H1 (cell line): ENCODE measurements at regions not wholly inside any gene's neighbourhood (a gene's known extent, or its start where the extent isn't known, plus 50 kb on each side); places are given as distances from the start of the nearest gene placed in this dataset.

Experiments
- CTCF ChIA-PET: fragments of 300-600 bp; sonication (Branson Sonifier 250); formaldehyde crosslinking; loops from one replicate; lab custom pipeline; 2021; ENCODE audit not compliant: partially characterized antibody; lab: Charles Lee
- POLR2A ChIA-PET: fragments of 300-600 bp; sonication (Branson Sonifier 250); formaldehyde crosslinking; loops from one replicate; lab custom pipeline; 2021; ENCODE audit warnings: inconsistent platforms; ENCODE audit not compliant: partially characterized antibody; lab: Charles Lee
- DNase-seq, 2 experiments: peaks; one replicate each; pipeline versions ENCODE4 v3.0.0 to v3.0.0-alpha.2; 2010 to 2022; ENCODE audit warnings: low spot score in 2 of 2, low read depth in 1 of 2, mixed read lengths in 1 of 2
- FAIRE-seq: peaks from 2 replicates; lab custom pipeline; 2011; peaks lifted over from hg19 to GRCh38; lab: Jason Lieb, UNC
- H2AFZ ChIP-seq: 2 replicates; pipeline ENCODE4 v1.8.1; 2012; ENCODE audit warnings: low read length, inconsistent platforms
- H2AK5ac ChIP-seq: 2 replicates; pipeline ENCODE4 v1.6.1; 2013; ENCODE audit warnings: low read depth, low read length
- H2BK120ac ChIP-seq: replicated peaks from 2 replicates; pipeline ENCODE3; 2013; ENCODE audit warnings: low read depth, low read length, inconsistent platforms
- H2BK12ac ChIP-seq: 2 replicates; pipeline ENCODE4 v1.6.1; 2013; ENCODE audit warnings: low read depth, low read length
- H2BK15ac ChIP-seq: 2 replicates; pipeline ENCODE4 v1.6.1; 2013; ENCODE audit warnings: low read length
- H2BK20ac ChIP-seq: 2 replicates; pipeline ENCODE4 v1.6.1; 2013; ENCODE audit warnings: low read length
- H2BK5ac ChIP-seq: 2 replicates; pipeline ENCODE4 v1.6.1; 2013; ENCODE audit warnings: low read depth, low read length
- H3K14ac ChIP-seq: 2 replicates; pipeline ENCODE4 v1.6.1; 2013; ENCODE audit warnings: inconsistent platforms; ENCODE audit not compliant: insufficient read length
- H3K18ac ChIP-seq: 2 replicates; pipeline ENCODE4 v1.6.1; 2013; ENCODE audit warnings: low read length; ENCODE audit errors: extremely low read depth
- H3K23ac ChIP-seq: 2 replicates; pipeline ENCODE4 v1.6.1; 2013; ENCODE audit warnings: inconsistent platforms; ENCODE audit not compliant: insufficient read length
- H3K23me2 ChIP-seq: 2 replicates; pipeline ENCODE4 v1.6.1; 2013; ENCODE audit warnings: low read depth, low read length
- H3K27ac ChIP-seq: 2 replicates; pipeline ENCODE4 v1.6.1; 2011; ENCODE audit warnings: low read depth, low read length, inconsistent platforms
- H3K27me3 ChIP-seq, 4 experiments: replicated peaks in 1 of 4; 1 replicate in 1 of 4; 2 replicates in 3 of 4; pipeline versions ENCODE4 v1.6.1 to v1.8.1; 2011 to 2013; ENCODE audit warnings: low read length in 3 of 4, mild to moderate bottlenecking in 3 of 4, inconsistent platforms in 2 of 4, mixed read lengths in 2 of 4, moderate library complexity in 1 of 4; ENCODE audit not compliant: control insufficient read depth in 3 of 4, insufficient read depth in 3 of 4; ENCODE audit errors: extremely low read depth in 1 of 4
- H3K36me3 ChIP-seq, 4 experiments: 2 replicates each; pipeline versions ENCODE4 v1.6.1 to v1.8.1; 2011 to 2013; ENCODE audit warnings: mild to moderate bottlenecking in 4 of 4, low read length in 3 of 4, moderate library complexity in 2 of 4, control low read depth in 1 of 4, inconsistent platforms in 1 of 4; ENCODE audit not compliant: insufficient read depth in 4 of 4, control insufficient read depth in 2 of 4
- H3K4ac ChIP-seq: replicated peaks from 2 replicates; pipeline ENCODE3; 2013; ENCODE audit warnings: low read length, low read depth, mixed read lengths, inconsistent platforms; ENCODE audit not compliant: insufficient read length
- H3K4me1 ChIP-seq, 4 experiments: replicated peaks in 1 of 4; 1 replicate in 1 of 4; 2 replicates in 3 of 4; pipeline versions ENCODE4 v1.6.1 to v1.8.1; 2011 to 2013; ENCODE audit warnings: low read length in 3 of 4, inconsistent platforms in 2 of 4, mixed read lengths in 1 of 4; ENCODE audit not compliant: insufficient read depth in 4 of 4, control insufficient read depth in 3 of 4
- H3K4me2 ChIP-seq, 2 experiments: 2 replicates each; pipeline versions ENCODE4 v1.6.1 to v1.8.1; 2011 to 2013; ENCODE audit warnings: low read depth in 2 of 2, low read length in 2 of 2, control low read depth in 1 of 2, inconsistent platforms in 1 of 2, mild to moderate bottlenecking in 1 of 2; ENCODE audit not compliant: insufficient read depth in 1 of 2
- H3K4me3 ChIP-seq, 4 experiments: fragments of 200-600, 300-600 bp in 1 of 4; sonication (generic), shearing (Covaris generic), sonication (Bioruptor Twin) in 1 of 4; 2 replicates each; pipeline versions ENCODE4 v1.5.1 to v1.8.1; 2011 to 2016; ENCODE audit warnings: low read length in 4 of 4, low read depth in 3 of 4, control low read depth in 2 of 4, inconsistent platforms in 2 of 4, mild to moderate bottlenecking in 2 of 4, mixed read lengths in 1 of 4, moderate library complexity in 1 of 4; ENCODE audit not compliant: insufficient read depth in 2 of 4; ENCODE audit errors: extremely low read depth in 1 of 4
- H3K56ac ChIP-seq: replicated peaks from 2 replicates; pipeline ENCODE3; 2013; ENCODE audit warnings: low read depth, mild to moderate bottlenecking, mixed read lengths, low read length, inconsistent platforms; ENCODE audit not compliant: insufficient read length
- H3K79me1 ChIP-seq: 2 replicates; pipeline ENCODE4 v1.6.1; 2013; ENCODE audit warnings: low read depth, low read length, control low read depth
- H3K79me2 ChIP-seq, 2 experiments: 2 replicates each; pipeline versions ENCODE4 v1.6.1 to v1.8.1; 2012 to 2013; ENCODE audit warnings: low read length in 2 of 2, mild to moderate bottlenecking in 2 of 2, inconsistent platforms in 1 of 2; ENCODE audit not compliant: insufficient read depth in 2 of 2, control insufficient read depth in 1 of 2
- H3K9ac ChIP-seq, 4 experiments: replicated peaks in 1 of 4; 1 replicate in 1 of 4; 2 replicates in 3 of 4; pipeline versions ENCODE4 v1.6.1 to v1.8.1; 2011 to 2013; ENCODE audit warnings: low read depth in 3 of 4, low read length in 3 of 4, control low read depth in 2 of 4, mild to moderate bottlenecking in 2 of 4, moderate library complexity in 2 of 4, inconsistent platforms in 1 of 4; ENCODE audit errors: extremely low read depth in 1 of 4
- H3K9me3 ChIP-seq, 2 experiments: 2 replicates each; pipeline versions ENCODE4 v1.6.1 to v1.8.1; 2012 to 2013; ENCODE audit warnings: mild to moderate bottlenecking in 2 of 2, moderate library complexity in 2 of 2, control low read depth in 1 of 2, inconsistent platforms in 1 of 2, low read depth in 1 of 2, low read length in 1 of 2, mixed read lengths in 1 of 2; ENCODE audit not compliant: insufficient read depth in 2 of 2
- H4K20me1 ChIP-seq, 2 experiments: replicated peaks in 1 of 2; 2 replicates each; pipeline versions ENCODE3 to v1.8.1; 2011 to 2013; ENCODE audit warnings: inconsistent platforms in 2 of 2, low read length in 2 of 2, mild to moderate bottlenecking in 1 of 2; ENCODE audit not compliant: insufficient read depth in 2 of 2, control insufficient read depth in 1 of 2
- H4K5ac ChIP-seq: 2 replicates; pipeline ENCODE4 v1.6.1; 2013; ENCODE audit warnings: low read length, low read depth, mixed read lengths, inconsistent platforms; ENCODE audit not compliant: insufficient read length
- H4K8ac ChIP-seq: 2 replicates; pipeline ENCODE4 v1.8.0; 2013; ENCODE audit warnings: mild to moderate bottlenecking, moderate library complexity, low read length, inconsistent platforms; ENCODE audit not compliant: insufficient read depth; ENCODE audit errors: extremely low read depth
- H4K91ac ChIP-seq: replicated peaks from 2 replicates; pipeline ENCODE3; 2013; ENCODE audit warnings: low read length, mixed read lengths, inconsistent platforms; ENCODE audit not compliant: insufficient read length
- BCL11A ChIP-seq, 2 experiments: IDR thresholded peaks; one replicate each; pipeline ENCODE4 v1.6.1; 2011; ENCODE audit warnings: low read depth in 2 of 2, low read length in 2 of 2, mild to moderate bottlenecking in 2 of 2
- CEBPB ChIP-seq: IDR thresholded peaks from 2 replicates; pipeline ENCODE4 v1.6.1; 2012; ENCODE audit warnings: low read depth, low read length
- RAD21 ChIP-seq, 2 experiments: IDR thresholded peaks in 1 of 2; conservative IDR thresholded peaks in 1 of 2; 2 replicates each; pipeline ENCODE4 v1.6.1; 2011; ENCODE audit warnings: low read depth in 2 of 2, low read length in 2 of 2, improper control_type of control experiment in 1 of 2, inconsistent platforms in 1 of 2, mild to moderate bottlenecking in 1 of 2, moderate library complexity in 1 of 2
- SP4 ChIP-seq: IDR thresholded peaks from 2 replicates; pipeline ENCODE4 v1.6.1; 2012; ENCODE audit warnings: low read length, inconsistent platforms
- SRF ChIP-seq: IDR thresholded peaks from 2 replicates; pipeline ENCODE4 v1.6.1; 2011; ENCODE audit warnings: mild to moderate bottlenecking, low read depth, low read length, moderate library complexity
- SUZ12 ChIP-seq: fragments of 200-600 bp; sonication (generic); IDR thresholded peaks from 2 replicates; pipeline ENCODE4 v1.6.1; 2012; ENCODE audit warnings: mild to moderate bottlenecking, inconsistent platforms, low read length, moderate library complexity, mixed read lengths
- TAF7 ChIP-seq: optimal IDR thresholded peaks from 2 replicates; pipeline ENCODE3; 2011; ENCODE audit warnings: low read depth, mild to moderate bottlenecking, inconsistent platforms, low read length, moderate library complexity, borderline replicate concordance
- WGBS, 2 experiments: shearing (Covaris generic) in 1 of 2; methylation state at CpG; one replicate each; pipeline versions ENCODE4 v1.1.6 to v1.1.7; 2013 to 2015; ENCODE audit warnings: low lambda C conversion rate in 2 of 2, mixed read lengths in 2 of 2, inconsistent platforms in 1 of 2, low coverage in 1 of 2, missing lambda C conversion rate in 1 of 2; ENCODE audit not compliant: insufficient replicate concordance in 2 of 2, insufficient coverage in 1 of 2, insufficient read length in 1 of 2; ENCODE audit errors: extremely low coverage in 1 of 2, missing lambda C conversion rate in 1 of 2; 5-methylcytosine and 5-hydroxymethylcytosine counted together

GRCh38 chr3:83941990-83942745, 1016.6 kb upstream of the CADM2 start:
- Histone ChIP-seq H3K23ac (no peak overlapping the region), H3K9ac (no peak overlapping the region), H4K91ac (no peak overlapping the region), H4K8ac (no peak overlapping the region), H3K9me3 (no peaks in the 10 kb centered on the region), H2AK5ac (no peak overlapping the region), H2AFZ (no peak overlapping the region), H2BK5ac (no peak overlapping the region), H3K36me3 (no peaks in the 10 kb centered on the region), H4K5ac (no peak overlapping the region), H3K79me1 (no peaks in the 10 kb centered on the region), H3K4me1 (no peaks in the 10 kb centered on the region), H3K27ac (no peak overlapping the region), H3K18ac (no peak overlapping the region), H2BK120ac (no peak overlapping the region), H4K20me1 (no peaks in the 10 kb centered on the region), H2BK15ac (no peak overlapping the region), H3K4me3 (no peak overlapping the region), H3K4ac (no peak overlapping the region), H3K4me2 (no peak overlapping the region), H3K27me3 (no peaks in the 10 kb centered on the region), H3K56ac (no peak overlapping the region), H2BK20ac (no peak overlapping the region), H3K23me2 (no peaks in the 10 kb centered on the region), H2BK12ac (no peak overlapping the region), H3K79me2 (no peaks in the 10 kb centered on the region), H3K14ac (no peak overlapping the region)
- 84% methylated on average over 11 of the region's 11 CpGs; no CpG with 5 or more reads in 1 of the 2 experiments for WGBS, 2 experiments
- DNase-seq (no peak), FAIRE-seq (no peak)
- ChIA-PET POLR2A (no interaction called here), CTCF (no interaction called here)
- TF ChIP-seq SRF (no peak), BCL11A (IDR thresholded peaks at IDR 0.05; ENCODE audit: low read depth in 2 of 2, low read length in 2 of 2) (no peak), SUZ12 (no peak), TAF7 (no peak), RAD21 (IDR thresholded peaks at IDR 0.05 in 1 of 2, conservative IDR thresholded peaks at IDR 0.05 in 1 of 2; ENCODE audit: low read depth in 2 of 2, low read length in 2 of 2) (no peak), SP4 (no peak), CEBPB (no peak)
